HG03521 (cell line): ENCODE measurements at regions not wholly inside any gene's neighbourhood (a gene's known extent, or its start where the extent isn't known, plus 50 kb on each side); places are given as distances from the start of the nearest gene placed in this dataset.
"Not testable (repeated sequence)": the region's sequence is repeated elsewhere in the genome, so short reads cannot be mapped to it uniquely, and the experiment has no call there.

ENCODE experiments used
- ATAC-seq: cut with Tn5 transposase; IDR thresholded peaks from one replicate; pipeline ENCODE4 v1.9.1; 2021; ENCODE audit warnings: mild to moderate bottlenecking, moderate library complexity; ENCODE audit not compliant: unreplicated experiment

- ATAC-seq, result no peak
Observed at GRCh38 chr13:100787899-100788298, 113.3 kb upstream of the TMTC4 start.

- ATAC-seq, result not testable (repeated sequence)
Observed at GRCh38 chr13:100776686-100777085, 102.1 kb upstream of the TMTC4 start.

GRCh38 chr13:100773923-100774663 lies 99.5 kb upstream of the TMTC4 start:
- ATAC-seq, result no peak

GRCh38 chr13:100773429-100773828 lies 98.8 kb upstream of the TMTC4 start:
- no peak for ATAC-seq

GRCh38 chr13:100767192-100767591 lies 92.6 kb upstream of the TMTC4 start:
- ATAC-seq, result no peak

- not testable (repeated sequence) for ATAC-seq
Observed at GRCh38 chr13:100766570-100766969, 92.0 kb upstream of the TMTC4 start.

- ATAC-seq, result no peak
Observed at GRCh38 chr13:100764937-100765336, 90.3 kb upstream of the TMTC4 start.

GRCh38 chr13:100762126-100762525 lies 87.5 kb upstream of the TMTC4 start:
- not testable (repeated sequence) for ATAC-seq

- ATAC-seq, result no peak
Observed at GRCh38 chr13:100755891-100756290, 81.3 kb upstream of the TMTC4 start.

GRCh38 chr13:100754459-100754858 lies 79.9 kb upstream of the TMTC4 start:
- no peak for ATAC-seq

- no peak for ATAC-seq
Observed at GRCh38 chr13:100753376-100753775, 78.8 kb upstream of the TMTC4 start.

GRCh38 chr13:100751826-100752225 lies 77.2 kb upstream of the TMTC4 start:
- ATAC-seq, result no peak

- no peak for ATAC-seq
Observed at GRCh38 chr13:100746953-100747683, 72.5 kb upstream of the TMTC4 start.

GRCh38 chr13:100738176-100738855 lies 63.7 kb upstream of the TMTC4 start:
- ATAC-seq, result no peak

- no peak for ATAC-seq
Observed at GRCh38 chr13:100735494-100735893, 60.9 kb upstream of the TMTC4 start.

- no peak for ATAC-seq
Observed at GRCh38 chr13:100734194-100734720, 59.7 kb upstream of the TMTC4 start.

- no peak for ATAC-seq
Observed at GRCh38 chr13:100733261-100733660, 58.7 kb upstream of the TMTC4 start.

GRCh38 chr13:100728201-100728600 lies 53.6 kb upstream of the TMTC4 start:
- ATAC-seq, result no peak

GRCh38 chr13:100725472-100725871 lies 50.9 kb upstream of the TMTC4 start:
- ATAC-seq, result no peak

- no peak for ATAC-seq
Observed at GRCh38 chr13:100724568-100724967, 50.0 kb upstream of the TMTC4 start.
